Loucy (cell line): ENCODE measurements at regions not wholly inside any gene's neighbourhood (a gene's known extent, or its start where the extent isn't known, plus 50 kb on each side); places are given as distances from the start of the nearest gene placed in this dataset.

ENCODE experiments used
- H2AFZ ChIP-seq: fragments of 200-600 bp; sonication (generic); 2 replicates; pipeline ENCODE4 v1.6.0; 2016; ENCODE audit warnings: antibody characterized with exemption, mild to moderate bottlenecking, low read length, moderate library complexity
- H3F3A ChIP-seq: fragments of 200-600 bp; 2 replicates; pipeline ENCODE4 v1.6.0; 2016; ENCODE audit warnings: antibody characterized with exemption, low read depth, mild to moderate bottlenecking
- H3K27me3 ChIP-seq: fragments of 200-600 bp; sonication (generic); 2 replicates; pipeline ENCODE4 v1.6.1; 2014; ENCODE audit warnings: low read length, mild to moderate bottlenecking; ENCODE audit not compliant: insufficient read depth, poor library complexity, severe bottlenecking
- H3K36me3 ChIP-seq: fragments of 200-600 bp; sonication (generic); 2 replicates; pipeline ENCODE4 v1.6.1; 2016; ENCODE audit warnings: low read length; ENCODE audit not compliant: insufficient read depth
- H3K4me1 ChIP-seq: fragments of 200-600 bp; sonication (generic); 2 replicates; pipeline ENCODE4 v1.5.1; 2014; ENCODE audit warnings: low read length, mild to moderate bottlenecking; ENCODE audit not compliant: insufficient read depth, poor library complexity, severe bottlenecking
- H3K4me2 ChIP-seq: fragments of 200-600 bp; sonication (generic); 2 replicates; pipeline ENCODE4 v1.6.0; 2014; ENCODE audit warnings: antibody characterized with exemption, low read length, low read depth, mild to moderate bottlenecking; ENCODE audit not compliant: poor library complexity, severe bottlenecking
- H3K4me3 ChIP-seq: fragments of 200-600 bp; sonication (generic); 2 replicates; pipeline ENCODE4 v1.5.1; 2014; ENCODE audit warnings: low read length, mild to moderate bottlenecking, mixed read lengths; ENCODE audit not compliant: poor library complexity, severe bottlenecking
- H3K79me2 ChIP-seq: fragments of 200-600 bp; sonication (generic); 2 replicates; pipeline ENCODE4 v1.6.1; 2014; ENCODE audit warnings: low read length; ENCODE audit not compliant: insufficient read depth
- H3K9ac ChIP-seq: fragments of 200-600 bp; sonication (generic); 2 replicates; pipeline ENCODE4 v1.6.0; 2014; ENCODE audit warnings: mild to moderate bottlenecking, low read depth, low read length, moderate library complexity; ENCODE audit not compliant: poor library complexity, severe bottlenecking
- H3K9me2 ChIP-seq: fragments of 200-600 bp; sonication (generic); replicated peaks from 2 replicates; pipeline ENCODE4 v1.6.1; 2016; ENCODE audit warnings: low read depth, low read length, mixed read lengths
- H3K9me3 ChIP-seq: fragments of 200-600 bp; sonication (generic); 2 replicates; pipeline ENCODE4 v1.6.1; 2014; ENCODE audit warnings: mild to moderate bottlenecking, antibody characterized with exemption, low read length, low read depth; ENCODE audit not compliant: insufficient read depth
- H4K20me1 ChIP-seq: fragments of 200-600 bp; sonication (generic); 2 replicates; pipeline ENCODE4 v1.6.0; 2014; ENCODE audit warnings: antibody characterized with exemption, low read length, mild to moderate bottlenecking; ENCODE audit not compliant: insufficient read depth, poor library complexity, severe bottlenecking
- EZH2phosphoT487 ChIP-seq: fragments of 200-600 bp; IDR thresholded peaks from 2 replicates; pipeline ENCODE4 v1.6.1; 2018; ENCODE audit warnings: antibody characterized with exemption, mild to moderate bottlenecking, moderate library complexity, borderline replicate concordance
- TF ChIP-seq, protein P1 (sequence below): fragments of 200-600 bp; sonication (generic); conservative IDR thresholded peaks from 2 replicates; pipeline ENCODE4 v1.5.1; 2014; ENCODE audit warnings: mild to moderate bottlenecking, antibody characterized with exemption, low read length

DNA sequence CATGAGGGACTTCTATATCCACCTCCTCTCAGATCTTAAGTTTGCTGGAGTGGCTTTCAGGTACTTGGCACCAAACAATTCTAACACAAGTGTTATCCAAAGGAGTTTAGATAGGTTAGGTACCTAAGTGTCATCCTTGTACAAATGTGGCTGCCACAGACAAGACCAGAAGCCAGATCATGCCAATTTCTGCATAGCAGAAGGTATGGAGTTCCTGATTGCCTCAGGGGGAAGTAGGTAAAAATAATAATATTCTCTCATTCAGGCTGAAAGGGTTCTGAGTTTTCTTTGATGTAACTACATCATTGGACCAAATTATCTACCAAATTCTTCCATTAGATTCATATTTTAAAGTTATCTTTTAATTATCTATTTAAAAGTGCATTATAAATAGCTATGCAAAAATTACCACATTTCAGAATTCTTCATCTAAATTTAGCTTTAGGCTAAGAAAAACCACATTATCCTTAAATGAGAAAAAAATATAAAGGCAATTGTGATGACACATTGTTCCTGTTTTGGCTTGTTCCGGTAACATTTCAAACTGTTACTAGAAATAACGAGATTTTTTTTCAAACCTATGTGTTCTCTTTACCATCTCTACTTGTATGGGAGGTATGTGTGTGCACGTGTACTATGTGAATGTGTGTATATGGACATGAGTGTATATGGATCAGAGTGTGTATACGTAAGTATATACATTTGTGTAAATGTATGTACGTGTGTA, 66.2 kb upstream of the POU2AF2 start:
- TF ChIP-seq, protein P1, sequence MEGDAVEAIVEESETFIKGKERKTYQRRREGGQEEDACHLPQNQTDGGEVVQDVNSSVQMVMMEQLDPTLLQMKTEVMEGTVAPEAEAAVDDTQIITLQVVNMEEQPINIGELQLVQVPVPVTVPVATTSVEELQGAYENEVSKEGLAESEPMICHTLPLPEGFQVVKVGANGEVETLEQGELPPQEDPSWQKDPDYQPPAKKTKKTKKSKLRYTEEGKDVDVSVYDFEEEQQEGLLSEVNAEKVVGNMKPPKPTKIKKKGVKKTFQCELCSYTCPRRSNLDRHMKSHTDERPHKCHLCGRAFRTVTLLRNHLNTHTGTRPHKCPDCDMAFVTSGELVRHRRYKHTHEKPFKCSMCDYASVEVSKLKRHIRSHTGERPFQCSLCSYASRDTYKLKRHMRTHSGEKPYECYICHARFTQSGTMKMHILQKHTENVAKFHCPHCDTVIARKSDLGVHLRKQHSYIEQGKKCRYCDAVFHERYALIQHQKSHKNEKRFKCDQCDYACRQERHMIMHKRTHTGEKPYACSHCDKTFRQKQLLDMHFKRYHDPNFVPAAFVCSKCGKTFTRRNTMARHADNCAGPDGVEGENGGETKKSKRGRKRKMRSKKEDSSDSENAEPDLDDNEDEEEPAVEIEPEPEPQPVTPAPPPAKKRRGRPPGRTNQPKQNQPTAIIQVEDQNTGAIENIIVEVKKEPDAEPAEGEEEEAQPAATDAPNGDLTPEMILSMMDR = no peak
- Histone ChIP-seq H3K27me3 (no peaks in the 10 kb centered on the region), H3K4me1 (no peaks in the 10 kb centered on the region), H3K79me2 (no peaks in the 10 kb centered on the region), H3K4me3 (no peak overlapping the region), H4K20me1 (no peaks in the 10 kb centered on the region), H3K4me2 (no peak overlapping the region), H3K9me3 (no peaks in the 10 kb centered on the region), H3K9ac (no peak overlapping the region), H2AFZ (no peak overlapping the region), H3F3A (no peaks in the 10 kb centered on the region), H3K36me3 (no peaks in the 10 kb centered on the region), H3K9me2 (no peaks in the 10 kb centered on the region)

DNA sequence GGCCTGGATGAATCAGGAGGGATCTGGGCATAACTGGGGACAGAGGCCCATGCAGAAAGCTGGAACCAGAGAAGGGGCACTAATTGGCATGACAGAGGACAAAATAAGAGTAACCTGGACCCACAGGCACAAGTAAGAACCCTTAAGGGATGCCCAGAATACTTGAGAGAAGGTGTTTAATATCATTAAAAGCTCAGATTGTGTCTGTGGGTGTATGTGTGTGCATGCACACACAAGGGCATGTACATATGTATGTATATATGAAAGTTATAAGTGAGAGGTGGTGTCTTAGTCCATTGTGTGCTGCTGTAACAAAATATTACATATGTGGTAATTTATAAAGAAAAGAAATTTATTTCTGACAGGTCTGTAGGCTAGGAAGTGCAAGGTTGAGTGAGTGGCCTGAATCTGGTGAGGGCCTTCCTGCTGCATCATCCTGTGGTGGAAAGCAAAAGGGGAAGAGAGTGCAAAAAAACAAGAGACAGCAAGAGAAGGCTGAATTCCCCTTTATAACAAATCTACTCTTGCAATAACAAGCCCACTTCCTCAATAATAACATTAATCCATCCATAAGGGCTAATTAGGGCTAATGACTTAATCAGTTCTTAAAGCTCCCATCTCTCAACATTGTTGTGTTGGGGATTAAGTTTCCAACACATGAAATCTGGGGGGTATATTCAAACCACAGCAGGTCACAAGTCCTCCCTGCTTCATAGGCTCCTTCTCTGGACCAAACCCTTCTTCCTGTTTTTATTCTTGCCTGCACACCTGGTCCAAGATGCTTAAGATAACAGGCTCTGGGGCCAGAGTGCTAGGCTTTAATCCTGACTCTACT, 68.3 kb upstream of the POU2AF2 start:
- Histone ChIP-seq H3K4me2 (no peak overlapping the region), H3K4me3 (no peak overlapping the region), H3K27me3 (no peaks in the 10 kb centered on the region), H3K79me2 (no peaks in the 10 kb centered on the region), H3K9ac (no peak overlapping the region), H4K20me1 (no peaks in the 10 kb centered on the region), H3K9me2 (no peaks in the 10 kb centered on the region), H3K36me3 (no peaks in the 10 kb centered on the region), H2AFZ (no peak overlapping the region), H3K9me3 (no peaks in the 10 kb centered on the region), H3K4me1 (no peaks in the 10 kb centered on the region), H3F3A (no peaks in the 10 kb centered on the region)
- TF ChIP-seq EZH2phosphoT487 = no peak
- TF ChIP-seq, protein P1 = no peak

DNA sequence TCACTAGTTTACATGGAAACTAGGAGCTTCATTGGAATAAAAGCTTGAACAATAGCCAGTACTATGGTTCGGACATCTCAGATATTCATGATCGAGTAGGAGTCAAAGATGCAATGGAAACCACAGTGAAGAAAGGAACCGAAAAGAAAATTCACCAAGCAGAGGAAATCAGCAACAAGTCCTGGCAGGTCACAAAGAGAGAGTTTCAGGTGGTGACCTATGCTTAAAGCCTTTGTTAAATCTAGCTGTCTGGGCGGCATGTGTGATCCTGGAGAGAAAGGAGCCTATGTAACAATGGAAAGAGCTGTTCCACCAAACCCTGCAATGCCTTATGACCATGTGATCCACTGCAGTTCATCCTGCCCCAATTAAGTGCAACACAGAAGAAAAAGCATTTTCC, 68.9 kb upstream of the POU2AF2 start:
- H3K27me3 ChIP-seq = no peaks in the 10 kb centered on the region
- H3K4me2 ChIP-seq = no peak overlapping the region
- no peak overlapping the region for H3K4me3 ChIP-seq
- H3K4me1 ChIP-seq = no peaks in the 10 kb centered on the region
- no peaks in the 10 kb centered on the region for H4K20me1 ChIP-seq
- TF ChIP-seq, protein P1 = no peak
- no peak for TF ChIP-seq EZH2phosphoT487
- no peaks in the 10 kb centered on the region for H3F3A ChIP-seq
- H3K36me3 ChIP-seq = no peaks in the 10 kb centered on the region
- H3K9me2 ChIP-seq = no peaks in the 10 kb centered on the region
- no peak overlapping the region for H3K9ac ChIP-seq
- no peaks in the 10 kb centered on the region for H3K79me2 ChIP-seq
- no peaks in the 10 kb centered on the region for H3K9me3 ChIP-seq
- H2AFZ ChIP-seq = no peak overlapping the region
